ENCODE measurements at regions not wholly inside any gene's neighbourhood (a gene's known extent, or its start where the extent isn't known, plus 50 kb on each side); places are given as distances from the start of the nearest gene placed in this dataset.

DNA sequence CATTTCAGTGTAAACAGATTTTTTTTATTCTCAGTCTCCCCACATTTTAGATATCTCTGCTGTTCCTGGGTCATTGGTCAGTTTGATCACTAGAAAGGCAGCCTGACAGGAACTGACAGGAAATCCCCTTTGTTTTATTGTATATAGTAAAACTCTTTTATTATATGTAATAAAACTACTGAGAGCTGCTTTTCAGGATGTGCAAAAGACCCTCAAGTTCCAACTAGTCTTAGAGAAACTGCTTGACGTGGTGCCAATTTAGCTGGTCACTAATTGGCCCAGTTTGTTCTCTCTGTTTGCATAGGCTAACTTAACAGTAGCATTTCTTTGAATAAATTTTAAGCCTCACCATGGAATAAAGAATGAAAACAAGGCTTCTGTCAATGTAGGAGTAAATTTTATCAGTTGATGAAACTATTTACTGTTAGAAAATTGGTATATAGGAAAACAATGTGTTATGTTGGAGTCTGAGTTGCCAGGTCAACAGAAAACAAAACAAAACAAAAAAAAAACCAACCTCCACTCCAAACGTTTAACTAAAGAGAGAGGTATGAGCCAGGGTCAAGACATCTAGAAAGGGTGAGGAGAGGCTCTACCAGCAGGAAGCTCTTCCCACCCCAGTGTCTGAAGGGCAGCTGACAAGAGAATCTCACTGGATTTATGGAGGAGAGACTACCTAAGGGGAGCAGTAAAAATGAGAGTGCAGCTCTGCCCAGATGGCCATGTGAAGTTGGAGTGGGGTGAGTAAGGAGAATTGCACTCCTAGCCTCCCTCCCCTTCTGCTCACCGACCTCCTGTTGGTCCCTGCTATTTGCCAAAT lies 184.6 kb downstream of the ST6GAL2 start:
- H3K4me3 ChIP-seq = no peak overlapping the region
- H2AFZ ChIP-seq = no peak overlapping the region
- H3K27ac ChIP-seq = no peak overlapping the region
- H3F3A ChIP-seq (ENCODE audit: insufficient read depth) = no peaks in the 10 kb centered on the region
- H3K9me2 ChIP-seq (ENCODE audit: insufficient read depth) = no peaks in the 10 kb centered on the region
- no peak overlapping the region for H3K9ac ChIP-seq
- in situ Hi-C loops (cut with MboI) = no loop called here
- TF ChIP-seq EZH2phosphoT487 (IDR thresholded peaks at IDR 0.05; ENCODE audit: insufficient read depth, low read depth) = no peak
- no peak for TF ChIP-seq EZH2 (IDR thresholded peaks at IDR 0.05; ENCODE audit: insufficient read depth, poor library complexity, severe bottlenecking)
- H3K27me3 ChIP-seq (replicated peaks; ENCODE audit: insufficient read depth) = no peaks in the 10 kb centered on the region
- no peak for DNase-seq
- no peaks in the 10 kb centered on the region for H3K9me3 ChIP-seq (ENCODE audit: low read depth)
- H3K79me2 ChIP-seq (ENCODE audit: insufficient read depth) = no peaks in the 10 kb centered on the region
- H3K4me2 ChIP-seq (ENCODE audit: unreplicated experiment) = no peak overlapping the region
- WGBS, 2 experiments (ENCODE audit: low coverage in 1 of 2, low lambda C conversion rate in 2 of 2, missing lambda C conversion rate in 2 of 2) = 2 to 6% methylated on average over 3 of the region's 3 CpGs
- no peaks in the 10 kb centered on the region for H3K36me3 ChIP-seq (ENCODE audit: low read depth)
- no peaks in the 10 kb centered on the region for H4K20me1 ChIP-seq (ENCODE audit: insufficient read depth)
- no peaks in the 10 kb centered on the region for H3K4me1 ChIP-seq (ENCODE audit: insufficient read depth)

DNA sequence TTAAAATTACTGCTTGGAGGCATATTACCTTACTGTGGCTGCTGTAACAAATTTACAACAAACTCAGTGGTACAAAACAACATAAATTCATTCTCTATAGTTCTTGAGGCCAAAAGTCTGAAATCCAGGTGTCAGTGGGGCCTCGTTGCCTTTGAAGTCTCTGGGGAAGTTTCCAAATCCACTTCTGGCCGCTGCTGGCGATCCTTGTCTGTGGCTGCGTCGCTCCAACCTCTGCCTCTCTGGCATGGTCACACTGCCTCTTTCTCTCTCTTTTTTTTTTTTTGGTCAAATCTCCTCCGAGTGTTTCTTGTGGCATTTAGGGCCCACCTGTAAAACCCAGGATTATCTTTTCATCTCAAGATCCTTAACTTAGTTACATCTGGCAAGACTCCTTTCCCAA lies 182.8 kb downstream of the ST6GAL2 start:
- no peak for DNase-seq
- Histone ChIP-seq H3K27me3 (replicated peaks; ENCODE audit: insufficient read depth) (no peaks in the 10 kb centered on the region), H3K4me1 (ENCODE audit: insufficient read depth) (no peaks in the 10 kb centered on the region), H2AFZ (no peak overlapping the region), H3K79me2 (ENCODE audit: insufficient read depth) (no peaks in the 10 kb centered on the region), H3K9me2 (ENCODE audit: insufficient read depth) (no peaks in the 10 kb centered on the region), H4K20me1 (ENCODE audit: insufficient read depth) (no peaks in the 10 kb centered on the region), H3K27ac (no peak overlapping the region), H3K4me2 (ENCODE audit: unreplicated experiment) (no peak overlapping the region), H3K9me3 (ENCODE audit: low read depth) (no peaks in the 10 kb centered on the region), H3K36me3 (ENCODE audit: low read depth) (no peaks in the 10 kb centered on the region), H3K9ac (no peak overlapping the region), H3F3A (ENCODE audit: insufficient read depth) (no peaks in the 10 kb centered on the region), H3K4me3 (no peak overlapping the region)
- TF ChIP-seq EZH2phosphoT487 (IDR thresholded peaks at IDR 0.05; ENCODE audit: insufficient read depth, low read depth) = no peak
- TF ChIP-seq EZH2 (IDR thresholded peaks at IDR 0.05; ENCODE audit: insufficient read depth, poor library complexity, severe bottlenecking) = no peak
- in situ Hi-C loops (cut with MboI) = no loop called here
- 27 to 31% methylated on average over 6 of the region's 6 CpGs for WGBS, 2 experiments (ENCODE audit: low coverage in 1 of 2, low lambda C conversion rate in 2 of 2, missing lambda C conversion rate in 2 of 2)

DNA sequence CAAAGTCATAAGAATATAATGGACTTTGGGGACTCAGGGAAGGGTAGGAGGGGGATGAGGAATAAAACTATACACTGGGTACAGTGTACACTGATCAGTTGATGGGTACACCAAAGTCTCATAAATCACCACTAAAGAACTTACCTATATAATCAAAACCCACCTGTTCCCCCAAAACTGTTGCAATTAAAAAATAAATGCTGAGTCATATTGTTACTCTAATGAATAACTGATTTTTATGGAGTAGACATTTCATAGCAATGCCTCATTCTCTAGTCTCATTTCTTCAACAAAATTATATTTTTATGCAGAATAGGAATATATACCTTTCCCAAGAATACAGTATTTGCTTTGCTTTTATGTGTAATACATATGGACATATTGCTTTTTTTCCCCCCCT lies 181.2 kb downstream of the ST6GAL2 start:
- Histone ChIP-seq H3F3A (ENCODE audit: insufficient read depth) (no peaks in the 10 kb centered on the region), H3K79me2 (ENCODE audit: insufficient read depth) (no peaks in the 10 kb centered on the region), H3K4me3 (no peak overlapping the region), H4K20me1 (ENCODE audit: insufficient read depth) (no peaks in the 10 kb centered on the region), H3K36me3 (ENCODE audit: low read depth) (no peaks in the 10 kb centered on the region), H3K4me2 (ENCODE audit: unreplicated experiment) (no peak overlapping the region), H3K9me2 (ENCODE audit: insufficient read depth) (no peaks in the 10 kb centered on the region), H3K4me1 (ENCODE audit: insufficient read depth) (no peaks in the 10 kb centered on the region), H2AFZ (no peak overlapping the region), H3K27ac (no peak overlapping the region), H3K9me3 (ENCODE audit: low read depth) (no peaks in the 10 kb centered on the region), H3K9ac (no peak overlapping the region), H3K27me3 (replicated peaks; ENCODE audit: insufficient read depth) (no peaks in the 10 kb centered on the region)
- no peak for TF ChIP-seq EZH2 (IDR thresholded peaks at IDR 0.05; ENCODE audit: insufficient read depth, poor library complexity, severe bottlenecking)
- no peak for DNase-seq
- in situ Hi-C loops (cut with MboI) = no loop called here

DNA sequence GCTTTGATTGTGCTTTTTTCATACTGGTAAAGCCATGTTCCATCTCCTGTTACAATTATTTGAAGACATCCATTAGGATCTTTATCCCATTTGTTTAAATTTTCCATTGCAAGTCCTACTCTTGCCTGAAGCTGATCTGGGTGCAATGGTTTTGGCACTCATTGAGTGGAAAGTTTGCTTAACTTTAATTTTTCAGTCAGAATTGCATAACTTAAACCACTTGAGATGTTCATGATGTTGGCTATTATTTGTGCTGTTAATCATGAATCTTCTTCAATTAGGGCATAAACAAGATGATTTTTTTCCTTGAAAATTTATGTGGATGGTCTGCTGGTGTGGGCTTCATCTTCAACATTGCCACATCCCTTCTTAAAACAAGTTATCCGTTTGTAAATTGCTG lies 180.1 kb downstream of the ST6GAL2 start:
- in situ Hi-C loops (cut with MboI) = no loop called here
- H3K27ac ChIP-seq = no peak overlapping the region
- no peaks in the 10 kb centered on the region for H4K20me1 ChIP-seq (ENCODE audit: insufficient read depth)
- no peaks in the 10 kb centered on the region for H3F3A ChIP-seq (ENCODE audit: insufficient read depth)
- H3K4me2 ChIP-seq (ENCODE audit: unreplicated experiment) = no peak overlapping the region
- H3K4me3 ChIP-seq = no peak overlapping the region
- WGBS, 2 experiments (ENCODE audit: low coverage in 1 of 2, low lambda C conversion rate in 2 of 2, missing lambda C conversion rate in 2 of 2) = 3 to 10% methylated on average over 1 of the region's 1 CpG
- no peaks in the 10 kb centered on the region for H3K4me1 ChIP-seq (ENCODE audit: insufficient read depth)
- DNase-seq = no peak
- H3K9me2 ChIP-seq (ENCODE audit: insufficient read depth) = no peaks in the 10 kb centered on the region
- no peak overlapping the region for H2AFZ ChIP-seq
- H3K79me2 ChIP-seq (ENCODE audit: insufficient read depth) = no peaks in the 10 kb centered on the region
- H3K9ac ChIP-seq = no peak overlapping the region
- H3K27me3 ChIP-seq (replicated peaks; ENCODE audit: insufficient read depth) = no peaks in the 10 kb centered on the region
- H3K9me3 ChIP-seq (ENCODE audit: low read depth) = no peaks in the 10 kb centered on the region
- no peaks in the 10 kb centered on the region for H3K36me3 ChIP-seq (ENCODE audit: low read depth)
- TF ChIP-seq EZH2phosphoT487 (IDR thresholded peaks at IDR 0.05; ENCODE audit: insufficient read depth, low read depth) = no peak

DNA sequence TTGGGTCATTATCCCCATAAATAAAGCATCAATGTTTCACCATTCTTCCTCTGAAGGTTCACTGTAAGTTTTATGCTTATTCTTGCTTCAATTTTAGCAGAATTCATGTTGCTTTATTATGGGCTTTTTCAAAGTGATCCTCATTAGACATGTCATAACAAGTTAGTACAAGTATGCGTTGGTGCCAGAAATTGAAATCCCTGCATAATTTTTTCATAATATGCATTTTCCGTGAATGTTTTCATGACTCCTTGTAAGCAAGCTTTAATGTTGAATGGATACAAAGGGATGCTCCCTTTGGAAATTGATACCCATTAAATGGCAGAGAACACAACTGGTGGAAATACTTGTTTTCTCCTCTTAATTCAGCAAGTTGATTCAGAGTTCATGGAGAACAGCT lies 179.7 kb downstream of the ST6GAL2 start:
- Histone ChIP-seq H3K9me3 (ENCODE audit: low read depth) (no peaks in the 10 kb centered on the region), H3K9ac (no peak overlapping the region), H4K20me1 (ENCODE audit: insufficient read depth) (no peaks in the 10 kb centered on the region), H3K27ac (no peak overlapping the region), H3K36me3 (ENCODE audit: low read depth) (no peaks in the 10 kb centered on the region), H3K27me3 (replicated peaks; ENCODE audit: insufficient read depth) (no peaks in the 10 kb centered on the region), H3K4me2 (ENCODE audit: unreplicated experiment) (no peak overlapping the region), H3K4me1 (ENCODE audit: insufficient read depth) (no peaks in the 10 kb centered on the region), H2AFZ (no peak overlapping the region), H3K9me2 (ENCODE audit: insufficient read depth) (no peaks in the 10 kb centered on the region), H3K79me2 (ENCODE audit: insufficient read depth) (no peaks in the 10 kb centered on the region), H3F3A (ENCODE audit: insufficient read depth) (no peaks in the 10 kb centered on the region), H3K4me3 (no peak overlapping the region)
- in situ Hi-C loops (cut with MboI) = no loop called here
- WGBS, 2 experiments (ENCODE audit: low coverage in 1 of 2, low lambda C conversion rate in 2 of 2, missing lambda C conversion rate in 2 of 2) = 13 to 17% methylated on average over 2 of the region's 2 CpGs
- TF ChIP-seq EZH2 (IDR thresholded peaks at IDR 0.05; ENCODE audit: insufficient read depth, poor library complexity, severe bottlenecking) (no peak), EZH2phosphoT487 (IDR thresholded peaks at IDR 0.05; ENCODE audit: insufficient read depth, low read depth) (no peak)
- no peak for DNase-seq

All from GM23248 (cell line).